Endodermal cell (in vitro differentiated cells): ENCODE measurements at regions not wholly inside any gene's neighbourhood (a gene's known extent, or its start where the extent isn't known, plus 50 kb on each side); places are given as distances from the start of the nearest gene placed in this dataset.

Experiments
- DNase-seq: peaks from one replicate; pipeline ENCODE4 v3.0.0-alpha.2; 2017
- H3K27ac ChIP-seq: 2 replicates; pipeline ENCODE4 v1.5.1; 2013; ENCODE audit warnings: mild to moderate bottlenecking, low read depth, low read length, moderate library complexity
- H3K27me3 ChIP-seq: 2 replicates; pipeline ENCODE4 v1.6.1; 2013; ENCODE audit warnings: mild to moderate bottlenecking, low read length, moderate library complexity; ENCODE audit not compliant: insufficient read depth, control insufficient read depth, poor library complexity, severe bottlenecking
- H3K36me3 ChIP-seq: 2 replicates; pipeline ENCODE4 v1.7.0; 2013; ENCODE audit warnings: mild to moderate bottlenecking, low read length, moderate library complexity; ENCODE audit not compliant: control insufficient read depth, insufficient read depth
- H3K4me1 ChIP-seq: one replicate; pipeline ENCODE4 v1.7.0; 2013; ENCODE audit warnings: low read length; ENCODE audit not compliant: control insufficient read depth, insufficient read depth
- H3K4me3 ChIP-seq: 2 replicates; pipeline ENCODE4 v1.5.1; 2013; ENCODE audit warnings: mild to moderate bottlenecking, low read length, moderate library complexity
- H3K9ac ChIP-seq: 2 replicates; pipeline ENCODE4 v1.6.1; 2013; ENCODE audit warnings: mild to moderate bottlenecking, low read length, moderate library complexity; ENCODE audit not compliant: poor library complexity, severe bottlenecking; ENCODE audit errors: extremely low read depth
- H3K9me3 ChIP-seq: 2 replicates; pipeline ENCODE4 v1.6.1; 2013; ENCODE audit warnings: mild to moderate bottlenecking, low read length, moderate library complexity; ENCODE audit not compliant: control insufficient read depth
- H3K27ac Mint-ChIP-seq: 2 replicates; pipeline ENCODE4 v1.8.0; 2020; ENCODE audit warnings: mixed read lengths
- H3K27me3 Mint-ChIP-seq: 2 replicates; pipeline ENCODE4 v1.8.0; 2021; ENCODE audit warnings: mild to moderate bottlenecking, mixed read lengths; ENCODE audit not compliant: insufficient read depth
- H3K36me3 Mint-ChIP-seq: 2 replicates; pipeline ENCODE4 v1.8.0; 2020; ENCODE audit warnings: low read depth, mixed read lengths
- H3K4me1 Mint-ChIP-seq: 2 replicates; pipeline ENCODE4 v1.8.0; 2020; ENCODE audit warnings: mixed read lengths
- H3K4me3 Mint-ChIP-seq: 2 replicates; pipeline ENCODE4 v1.8.0; 2020; ENCODE audit warnings: mild to moderate bottlenecking, moderate library complexity, mixed read lengths
- H3K9me3 Mint-ChIP-seq: 2 replicates; pipeline ENCODE4 v1.8.0; 2020; ENCODE audit warnings: mild to moderate bottlenecking, mixed read lengths
- CTCF ChIP-seq: fragments of 200-600 bp; sonication (generic); conservative IDR thresholded peaks from 2 replicates; pipeline ENCODE4 v1.5.0; 2021; ENCODE audit warnings: antibody characterized with exemption, mild to moderate bottlenecking
- WGBS, 2 experiments: methylation state at CpG; one replicate each; pipeline versions ENCODE4 v1.1.5 to v1.1.7; 2013; ENCODE audit warnings: missing lambda C conversion rate in 2 of 2, mixed read lengths in 1 of 2; ENCODE audit not compliant: insufficient coverage in 1 of 2, insufficient read length in 1 of 2; 5-methylcytosine and 5-hydroxymethylcytosine counted together

GRCh38 chr6:163958646-163959045 is 544.1 kb downstream of the QKI start:
- H3K4me3 Mint-ChIP-seq, result no peak overlapping the region
- Histone ChIP-seq H3K36me3 (no peaks in the 10 kb centered on the region), H3K27me3 (no peaks in the 10 kb centered on the region), H3K9ac (no peak overlapping the region), H3K4me1 (peaks cover 4% of the 10 kb centered on the region), H3K27ac (peak overlapping the region; percentile 50), H3K9me3 (no peaks in the 10 kb centered on the region), H3K4me3 (no peak overlapping the region)
- no peak overlapping the region for H3K27ac Mint-ChIP-seq
- H3K36me3 Mint-ChIP-seq, result no peaks in the 10 kb centered on the region
- TF ChIP-seq CTCF, result no peak
- H3K4me1 Mint-ChIP-seq, result peaks cover 5% of the 10 kb centered on the region
- DNase-seq, result no peak
- no peaks in the 10 kb centered on the region for H3K9me3 Mint-ChIP-seq
- peaks cover 4% of the 10 kb centered on the region for H3K27me3 Mint-ChIP-seq
- WGBS, 2 experiments, result 44 to 67% methylated on average over 3 of the region's 3 CpGs

GRCh38 chr6:163956571-163957407 is 542.3 kb downstream of the QKI start:
- no peaks in the 10 kb centered on the region for H3K36me3 ChIP-seq
- H3K27ac Mint-ChIP-seq, result no peak overlapping the region
- no peak overlapping the region for H3K4me3 ChIP-seq
- H3K4me1 Mint-ChIP-seq, result peaks cover 3% of the 10 kb centered on the region
- no peaks in the 10 kb centered on the region for H3K9me3 ChIP-seq
- no peaks in the 10 kb centered on the region for H3K36me3 Mint-ChIP-seq
- no peak overlapping the region for H3K27ac ChIP-seq
- no peaks in the 10 kb centered on the region for H3K27me3 ChIP-seq
- DNase-seq, result peak; percentile 91
- peak; percentile 97 for TF ChIP-seq CTCF
- WGBS, 2 experiments, result 40 to 50% methylated on average over 9 to 12 of the region's 12 CpGs
- no peaks in the 10 kb centered on the region for H3K9me3 Mint-ChIP-seq
- H3K9ac ChIP-seq, result no peak overlapping the region
- no peak overlapping the region for H3K4me3 Mint-ChIP-seq
- H3K27me3 Mint-ChIP-seq, result peaks cover 2% of the 10 kb centered on the region
- peaks cover 4% of the 10 kb centered on the region for H3K4me1 ChIP-seq

- H3K36me3 ChIP-seq, result no peaks in the 10 kb centered on the region
- Mint-ChIP-seq H3K4me3 (no peak overlapping the region), H3K27me3 (peaks cover 2% of the 10 kb centered on the region), H3K4me1 (peaks cover 3% of the 10 kb centered on the region), H3K27ac (no peak overlapping the region), H3K9me3 (no peaks in the 10 kb centered on the region), H3K36me3 (no peaks in the 10 kb centered on the region)
- H3K27me3 ChIP-seq, result no peaks in the 10 kb centered on the region
- H3K9ac ChIP-seq, result no peak overlapping the region
- peaks cover 4% of the 10 kb centered on the region for H3K4me1 ChIP-seq
- H3K4me3 ChIP-seq, result no peak overlapping the region
- 96 to 100% methylated on average over 2 to 4 of the region's 4 CpGs for WGBS, 2 experiments
- no peaks in the 10 kb centered on the region for H3K9me3 ChIP-seq
- H3K27ac ChIP-seq, result no peak overlapping the region
- TF ChIP-seq CTCF, result no peak
- no peak for DNase-seq
Observed at GRCh38 chr6:163955756-163956155, 541.2 kb downstream of the QKI start.
